Body of pancreas (tissue), 4 donors: ENCODE measurements at regions not wholly inside any gene's neighbourhood (a gene's known extent, or its start where the extent isn't known, plus 50 kb on each side); places are given as distances from the start of the nearest gene placed in this dataset.

Source experiments
- ATAC-seq: fragments of 150-250 bp; one replicate; pipeline ENCODE4 v1.9.1; 2016
- DNase-seq, 4 donors: peaks; one replicate each; pipeline ENCODE4 v3.0.0-alpha.2; 2019
- H3K27ac ChIP-seq, 4 donors: fragments of 200-600 bp; sonication (generic); 1 replicate in 3 of 4; 2 replicates in 1 of 4; pipeline versions ENCODE4 v1.5.1 to v1.6.1; 2016 to 2019; ENCODE audit warnings: mild to moderate bottlenecking in 1 of 4, mixed read lengths in 1 of 4, moderate library complexity in 1 of 4
- H3K27me3 ChIP-seq, 2 donors: fragments of 200-600 bp; sonication (generic); one replicate each; pipeline ENCODE4 v1.6.0; 2016; ENCODE audit warnings: mild to moderate bottlenecking in 1 of 2
- H3K36me3 ChIP-seq, 2 donors: fragments of 200-600 bp; sonication (generic); replicated peaks in 1 of 2; 2 replicates each; pipeline ENCODE4 v1.5.1; 2016; ENCODE audit warnings: low read depth in 2 of 2; ENCODE audit not compliant: insufficient read depth in 1 of 2
- H3K4me1 ChIP-seq: fragments of 200-600 bp; sonication (generic); one replicate; pipeline ENCODE4 v1.6.0; 2016
- H3K4me3 ChIP-seq, 2 donors: fragments of 200-600 bp; sonication (generic); 1 replicate in 1 of 2; 2 replicates in 1 of 2; pipeline ENCODE4 v1.5.1; 2016 to 2019
- H3K9me3 ChIP-seq, 3 donors: fragments of 200-600 bp; sonication (generic); 1 replicate in 2 of 3; 2 replicates in 1 of 3; pipeline ENCODE4 v1.5.1; 2016
- CTCF ChIP-seq, 7 experiments: fragments of 450-650 bp in 4 of 7; fragments of 200-600 bp in 3 of 7; sonication (generic) in 3 of 7; IDR thresholded peaks; one replicate each; pipeline ENCODE4 v1.5.1; 2016 to 2019; ENCODE audit warnings: antibody characterized with exemption in 7 of 7
- POLR2A ChIP-seq, 3 donors: fragments of 450-650 bp; IDR thresholded peaks; one replicate each; pipeline ENCODE4 v1.6.1; 2016; ENCODE audit warnings: antibody characterized with exemption in 3 of 3, mild to moderate bottlenecking in 2 of 3
- WGBS, 2 donors: methylation state at CpG; one replicate each; pipeline ENCODE4 v1.1.5; 2017; 5-methylcytosine and 5-hydroxymethylcytosine counted together
- intact Hi-C: fragments of 100-400 bp; cut with DNase I; formaldehyde crosslinking; loops from one replicate; pipeline ENCODE4 v1.15.1; 2023

DNA sequence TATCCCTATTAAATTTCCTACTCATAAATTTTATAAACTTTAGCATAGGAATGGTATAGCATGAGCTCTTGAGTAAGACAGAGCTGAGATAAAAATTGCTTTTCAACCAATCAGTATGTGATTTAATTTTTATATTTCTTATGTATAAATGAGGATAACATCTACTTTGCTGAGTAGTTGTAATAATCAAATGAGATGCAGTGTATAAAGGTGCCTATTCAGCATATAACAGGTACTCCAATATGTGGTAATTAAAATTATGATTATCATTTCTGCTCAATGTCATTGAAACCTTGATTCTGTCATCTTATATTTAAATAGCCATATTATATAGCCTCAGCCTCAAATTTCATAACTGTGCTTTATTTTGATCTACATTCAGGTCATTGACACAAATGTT is 700.4 kb upstream of the SLC8A1 start:
- H3K4me1 ChIP-seq: no peaks in the 10 kb centered on the region
- ATAC-seq: no peak
- TF ChIP-seq CTCF (IDR thresholded peaks at IDR 0.05) (no peak), POLR2A (IDR thresholded peaks at IDR 0.05) (no peak)
- no peak overlapping the region for H3K4me3 ChIP-seq
- H3K36me3 ChIP-seq: no peaks in the 10 kb centered on the region
- H3K9me3 ChIP-seq: no peaks in the 10 kb centered on the region
- H3K27ac ChIP-seq: no peak overlapping the region
- intact Hi-C loops: no loop called here
- H3K27me3 ChIP-seq: no peaks in the 10 kb centered on the region
- DNase-seq: no peak

DNA sequence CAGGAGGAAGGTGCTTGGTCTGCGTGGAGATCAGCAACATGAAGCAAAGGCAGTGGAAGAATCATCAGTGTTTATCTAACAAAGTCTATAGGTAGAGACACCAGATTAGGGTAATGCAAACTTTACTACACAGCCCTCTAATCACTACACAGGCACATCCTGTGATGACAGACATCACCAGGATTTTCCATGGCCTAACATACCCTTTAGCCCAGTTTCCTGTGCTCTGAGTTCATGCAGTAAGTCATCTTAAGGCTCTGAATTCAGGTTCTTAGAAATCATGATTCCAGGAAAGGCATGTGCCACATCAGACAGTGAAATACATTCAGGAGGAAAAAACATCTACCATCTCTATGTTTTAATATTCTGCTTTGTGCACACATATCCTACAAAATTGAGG is 708.5 kb upstream of the SLC8A1 start:
- no peak for ATAC-seq

GRCh38 chr2:41167014-41167413 is 715.1 kb upstream of the SLC8A1 start:
- TF ChIP-seq POLR2A (IDR thresholded peaks at IDR 0.05): no peak
- TF ChIP-seq CTCF (IDR thresholded peaks at IDR 0.05): no peak
- Histone ChIP-seq H3K9me3 (no peaks in the 10 kb centered on the region), H3K27ac (no peak overlapping the region), H3K4me3 (no peak overlapping the region), H3K36me3 (no peaks in the 10 kb centered on the region), H3K4me1 (peaks cover 11% of the 10 kb centered on the region), H3K27me3 (no peaks in the 10 kb centered on the region)
- WGBS, 2 donors: 83 to 89% methylated on average over 2 of the region's 2 CpGs
- DNase-seq: no peak
- no peak for ATAC-seq
- intact Hi-C loops: no loop called here

More for the DNA sequence above, 708.5 kb upstream of the SLC8A1 start:
- Histone ChIP-seq H3K9me3 (no peaks in the 10 kb centered on the region), H3K27me3 (no peaks in the 10 kb centered on the region), H3K4me3 (no peak overlapping the region), H3K27ac (no peak overlapping the region), H3K4me1 (no peaks in the 10 kb centered on the region), H3K36me3 (no peaks in the 10 kb centered on the region)
- TF ChIP-seq CTCF (IDR thresholded peaks at IDR 0.05): no peak
- TF ChIP-seq POLR2A (IDR thresholded peaks at IDR 0.05): no peak
- no peak for DNase-seq
- WGBS, 2 donors: 23 to 38% methylated on average over 1 of the region's 1 CpG
- intact Hi-C loops: no loop called here

- Histone ChIP-seq H3K4me3 (no peak overlapping the region), H3K9me3 (no peaks in the 10 kb centered on the region), H3K27me3 (no peaks in the 10 kb centered on the region), H3K4me1 (peaks cover 11% of the 10 kb centered on the region), H3K27ac (no peak overlapping the region), H3K36me3 (no peaks in the 10 kb centered on the region)
- WGBS, 2 donors: 81 to 83% methylated on average over 2 of the region's 2 CpGs
- intact Hi-C loops: no loop called here
- TF ChIP-seq CTCF (IDR thresholded peaks at IDR 0.05) (no peak), POLR2A (IDR thresholded peaks at IDR 0.05) (no peak)
- peak; percentile 1 to 17 (median 13) for DNase-seq
- ATAC-seq: no peak
These were observed 717.9 kb upstream of the SLC8A1 start for GRCh38 chr2:41169744-41170143.

DNA sequence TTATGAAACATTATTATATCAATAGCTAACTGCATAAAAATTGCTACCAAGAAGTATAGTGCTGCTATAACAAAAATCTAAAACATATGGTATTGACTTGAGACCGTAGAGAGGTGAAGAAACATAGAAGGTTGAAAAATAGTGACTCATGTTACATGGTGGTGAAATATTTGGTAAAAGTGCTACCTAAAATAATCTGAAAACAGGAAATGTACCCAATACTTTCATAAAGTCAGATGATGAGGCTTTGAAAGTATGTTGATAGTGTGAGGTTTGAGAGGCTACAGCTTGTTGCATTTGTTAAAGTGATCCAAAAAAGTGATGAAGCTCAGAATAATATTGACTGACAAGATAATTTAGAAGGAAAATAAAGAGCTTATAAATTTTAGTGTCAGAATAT is 718.7 kb upstream of the SLC8A1 start:
- Histone ChIP-seq H3K36me3 (no peaks in the 10 kb centered on the region), H3K27ac (no peak overlapping the region), H3K9me3 (no peaks in the 10 kb centered on the region), H3K27me3 (no peaks in the 10 kb centered on the region), H3K4me3 (no peak overlapping the region), H3K4me1 (peaks cover 11% of the 10 kb centered on the region)
- no peak for ATAC-seq
- WGBS, 2 donors: 74 to 91% methylated on average over 1 of the region's 1 CpG
- no peak for TF ChIP-seq POLR2A (IDR thresholded peaks at IDR 0.05)
- TF ChIP-seq CTCF (IDR thresholded peaks at IDR 0.05): no peak
- DNase-seq: no peak
- intact Hi-C loops: no loop called here
